Body of pancreas (tissue), 4 donors: ENCODE measurements at regions not wholly inside any gene's neighbourhood (a gene's known extent, or its start where the extent isn't known, plus 50 kb on each side); places are given as distances from the start of the nearest gene placed in this dataset.

ENCODE experiments used
- POLR2A ChIP-seq, 3 donors: fragments of 450-650 bp; IDR thresholded peaks; one replicate each; pipeline ENCODE4 v1.6.1; 2016; ENCODE audit warnings: antibody characterized with exemption in 3 of 3, mild to moderate bottlenecking in 2 of 3
- TF ChIP-seq, protein P1 (sequence below), 7 experiments: fragments of 450-650 bp in 4 of 7; fragments of 200-600 bp in 3 of 7; sonication (generic) in 3 of 7; IDR thresholded peaks; one replicate each; pipeline ENCODE4 v1.5.1; 2016 to 2019; ENCODE audit warnings: antibody characterized with exemption in 7 of 7

- TF ChIP-seq, protein P1, sequence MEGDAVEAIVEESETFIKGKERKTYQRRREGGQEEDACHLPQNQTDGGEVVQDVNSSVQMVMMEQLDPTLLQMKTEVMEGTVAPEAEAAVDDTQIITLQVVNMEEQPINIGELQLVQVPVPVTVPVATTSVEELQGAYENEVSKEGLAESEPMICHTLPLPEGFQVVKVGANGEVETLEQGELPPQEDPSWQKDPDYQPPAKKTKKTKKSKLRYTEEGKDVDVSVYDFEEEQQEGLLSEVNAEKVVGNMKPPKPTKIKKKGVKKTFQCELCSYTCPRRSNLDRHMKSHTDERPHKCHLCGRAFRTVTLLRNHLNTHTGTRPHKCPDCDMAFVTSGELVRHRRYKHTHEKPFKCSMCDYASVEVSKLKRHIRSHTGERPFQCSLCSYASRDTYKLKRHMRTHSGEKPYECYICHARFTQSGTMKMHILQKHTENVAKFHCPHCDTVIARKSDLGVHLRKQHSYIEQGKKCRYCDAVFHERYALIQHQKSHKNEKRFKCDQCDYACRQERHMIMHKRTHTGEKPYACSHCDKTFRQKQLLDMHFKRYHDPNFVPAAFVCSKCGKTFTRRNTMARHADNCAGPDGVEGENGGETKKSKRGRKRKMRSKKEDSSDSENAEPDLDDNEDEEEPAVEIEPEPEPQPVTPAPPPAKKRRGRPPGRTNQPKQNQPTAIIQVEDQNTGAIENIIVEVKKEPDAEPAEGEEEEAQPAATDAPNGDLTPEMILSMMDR (IDR thresholded peaks at IDR 0.05) = no peak
- no peak for TF ChIP-seq POLR2A (IDR thresholded peaks at IDR 0.05)
These were observed 375.1 kb downstream of the MED10 start for GRCh38 chr5:6003040-6003825.
